ENCODE measurements at regions not wholly inside any gene's neighbourhood (a gene's known extent, or its start where the extent isn't known, plus 50 kb on each side); places are given as distances from the start of the nearest gene placed in this dataset.

DNA sequence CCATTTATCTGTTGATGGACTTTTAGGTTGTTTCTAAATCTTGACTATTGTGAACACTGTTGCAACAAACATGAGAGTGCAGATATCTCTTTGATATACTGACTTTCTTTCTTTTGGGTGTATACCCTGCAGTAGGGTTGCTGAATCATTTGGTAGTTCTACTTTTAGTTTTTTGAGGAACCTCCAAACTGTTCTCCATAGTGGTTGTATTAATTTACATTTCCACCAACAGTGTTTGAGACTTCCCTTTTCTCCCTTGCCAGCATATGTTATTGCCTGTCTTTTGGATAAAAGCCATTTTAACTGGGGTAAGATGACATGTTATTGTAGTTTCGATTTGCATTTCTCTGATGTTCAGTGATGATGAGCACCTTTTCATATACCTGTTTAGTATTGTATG lies 330.0 kb downstream of the DDX10 start:
- DNase-seq (ENCODE audit: low read depth) = no peak

DNA sequence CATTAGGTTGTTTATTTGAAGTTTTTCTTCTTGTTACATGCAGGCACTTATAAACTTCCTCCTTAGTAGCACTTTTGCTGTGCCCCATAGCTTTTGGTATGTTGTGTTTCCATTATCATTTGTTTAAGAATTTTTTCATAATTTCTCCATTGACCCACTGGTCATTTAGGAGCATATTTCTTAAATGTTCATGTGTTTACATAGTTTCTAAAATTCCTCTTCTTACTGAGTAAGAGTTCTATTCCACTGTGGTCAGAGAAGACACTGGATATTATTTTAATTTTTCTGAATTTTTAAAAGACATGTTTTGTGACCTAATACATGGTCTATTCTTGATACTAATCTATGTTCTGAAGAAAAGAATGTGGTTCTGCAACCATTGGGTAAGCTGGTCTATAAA lies 333.0 kb downstream of the DDX10 start:
- no peak for DNase-seq (ENCODE audit: low read depth)

DNA sequence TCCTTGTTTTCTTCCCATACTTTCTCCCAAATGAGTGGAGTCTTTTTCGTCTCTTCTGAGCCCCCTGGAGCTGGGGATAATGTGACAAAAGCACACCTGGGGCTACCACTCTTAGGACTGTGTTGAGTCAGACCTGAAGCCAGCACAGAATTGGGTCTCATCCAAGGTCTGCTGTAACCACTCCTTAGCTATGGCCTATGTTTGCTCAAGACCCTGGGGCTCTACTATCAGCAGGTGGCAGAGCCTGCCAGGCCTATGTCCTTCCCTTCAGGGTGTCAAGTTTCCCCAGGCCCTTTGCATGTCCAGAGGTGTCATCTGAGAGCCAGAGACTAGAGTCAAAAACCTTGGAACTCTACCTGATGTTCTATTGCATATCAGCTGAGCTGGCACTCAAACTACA lies 335.7 kb downstream of the DDX10 start:
- DNase-seq (ENCODE audit: low read depth) = no peak

DNA sequence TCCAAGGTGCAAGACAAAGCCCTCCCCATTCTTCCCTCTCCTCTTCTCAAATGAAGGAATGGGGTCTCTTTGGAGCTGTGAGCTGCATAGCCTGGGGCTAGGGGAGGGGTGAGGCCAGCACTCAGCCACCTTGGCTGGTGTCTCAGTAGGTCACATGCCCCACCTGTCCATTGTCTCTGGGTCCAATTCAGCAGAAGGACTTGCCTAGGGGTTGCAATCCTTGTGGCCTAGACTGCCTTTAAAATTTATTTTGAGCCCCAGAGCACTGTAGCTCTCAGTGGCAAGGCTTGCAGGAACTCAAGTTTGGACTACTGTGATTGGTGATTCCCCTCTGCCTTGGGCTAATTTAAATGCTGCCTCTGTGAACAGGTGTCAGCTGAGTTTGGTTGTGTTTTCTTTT lies 336.7 kb downstream of the DDX10 start:
- DNase-seq (ENCODE audit: low read depth) = no peak

DNA sequence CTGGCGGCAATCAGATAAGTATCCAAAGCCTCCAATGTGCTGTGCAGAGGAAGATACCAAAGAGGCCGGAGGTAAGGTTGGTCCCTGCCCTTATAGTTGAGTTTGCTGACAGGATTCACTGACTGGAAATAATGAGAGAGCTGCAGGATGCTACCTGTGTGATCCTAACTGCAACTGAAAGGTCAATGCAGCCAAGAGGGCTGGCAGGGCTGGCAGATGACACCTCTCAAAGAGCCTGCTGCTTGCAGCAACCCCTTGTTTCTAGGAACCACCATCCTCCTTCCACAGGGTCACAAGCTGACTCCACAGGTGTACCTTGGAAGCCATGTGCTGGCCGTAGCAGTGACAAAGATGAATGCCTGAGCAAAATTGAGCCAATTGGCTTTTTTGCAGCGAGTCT lies 348.1 kb downstream of the DDX10 start:
- DNase-seq (ENCODE audit: low read depth) = no peak

DNA sequence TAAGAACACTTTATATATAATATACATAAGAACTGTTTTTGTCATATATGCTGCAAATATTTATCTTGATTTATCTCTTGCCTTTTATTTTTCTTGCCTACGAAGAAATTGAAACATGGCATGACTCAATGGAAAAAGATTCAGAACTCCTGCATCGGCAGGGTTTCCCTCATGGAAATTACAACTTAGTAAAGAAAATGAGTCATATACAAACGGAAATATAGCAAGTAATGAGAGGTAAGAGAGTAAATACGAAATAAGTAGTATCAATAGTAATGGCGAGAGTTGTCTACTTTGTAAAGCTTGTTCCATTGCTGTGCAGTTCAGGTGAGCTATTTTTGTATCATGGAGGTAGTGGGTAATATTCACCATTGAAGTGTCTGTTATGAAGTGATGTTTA lies 350.4 kb downstream of the DDX10 start:
- no peak for DNase-seq (ENCODE audit: low read depth)

DNA sequence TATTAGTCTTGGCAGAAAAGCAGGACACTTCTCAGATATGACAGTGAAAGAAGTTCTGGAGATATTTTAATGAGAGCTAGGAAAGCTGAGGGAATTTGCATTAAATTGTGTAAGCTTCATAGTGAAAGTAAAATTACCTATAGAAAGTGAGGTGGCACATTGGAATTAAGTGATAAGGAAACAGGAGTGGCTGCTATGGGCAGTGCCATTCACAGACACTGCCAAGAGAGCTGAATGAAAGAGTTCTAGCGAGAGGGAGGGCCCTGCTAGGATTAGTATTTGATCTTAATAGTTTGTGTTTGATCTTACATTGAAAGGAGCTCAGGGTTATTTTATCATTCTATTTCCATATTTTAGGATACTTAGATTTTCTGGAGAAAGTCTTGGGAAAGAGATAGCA lies 351.9 kb downstream of the DDX10 start:
- DNase-seq (ENCODE audit: low read depth) = no peak

DNA sequence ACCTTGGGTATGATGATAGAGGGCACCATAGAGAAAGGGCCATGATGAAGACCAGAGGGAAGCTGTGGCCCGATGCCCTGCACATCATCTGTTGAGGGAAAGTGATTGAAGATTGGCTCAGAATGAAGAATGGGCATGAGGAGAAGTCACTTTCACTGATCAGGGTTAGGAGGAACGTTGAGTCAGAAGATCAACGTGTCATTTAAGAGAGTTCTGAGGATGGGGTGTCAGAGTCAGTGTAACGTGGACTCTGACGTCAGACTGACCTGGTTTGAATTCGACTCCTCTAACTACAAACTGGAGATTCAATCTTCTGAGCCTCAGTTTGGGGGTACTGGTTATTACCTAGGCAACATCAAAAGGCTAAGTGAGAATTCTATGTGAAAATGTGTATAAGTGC lies 352.6 kb downstream of the DDX10 start:
- no peak for DNase-seq (ENCODE audit: low read depth)

DNA sequence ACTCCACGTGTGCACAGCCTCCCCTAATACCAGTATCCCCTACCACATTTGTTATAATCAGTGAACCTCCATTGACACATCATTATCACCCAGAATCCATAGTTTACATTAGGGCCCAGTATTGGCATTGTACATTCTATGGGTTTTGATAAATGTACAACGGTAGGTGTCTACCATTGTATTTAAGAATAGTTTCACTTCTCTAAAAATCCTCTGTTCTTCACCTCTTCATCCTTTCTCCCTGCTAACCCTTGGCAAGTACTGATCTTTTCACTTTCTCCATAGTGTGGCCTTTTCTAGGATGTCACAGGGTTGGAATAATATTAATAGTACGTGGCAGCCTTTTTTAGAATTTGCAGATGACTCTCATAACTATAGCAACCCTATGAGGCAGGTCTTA lies 353.8 kb downstream of the DDX10 start:
- no peak for DNase-seq (ENCODE audit: low read depth)

DNA sequence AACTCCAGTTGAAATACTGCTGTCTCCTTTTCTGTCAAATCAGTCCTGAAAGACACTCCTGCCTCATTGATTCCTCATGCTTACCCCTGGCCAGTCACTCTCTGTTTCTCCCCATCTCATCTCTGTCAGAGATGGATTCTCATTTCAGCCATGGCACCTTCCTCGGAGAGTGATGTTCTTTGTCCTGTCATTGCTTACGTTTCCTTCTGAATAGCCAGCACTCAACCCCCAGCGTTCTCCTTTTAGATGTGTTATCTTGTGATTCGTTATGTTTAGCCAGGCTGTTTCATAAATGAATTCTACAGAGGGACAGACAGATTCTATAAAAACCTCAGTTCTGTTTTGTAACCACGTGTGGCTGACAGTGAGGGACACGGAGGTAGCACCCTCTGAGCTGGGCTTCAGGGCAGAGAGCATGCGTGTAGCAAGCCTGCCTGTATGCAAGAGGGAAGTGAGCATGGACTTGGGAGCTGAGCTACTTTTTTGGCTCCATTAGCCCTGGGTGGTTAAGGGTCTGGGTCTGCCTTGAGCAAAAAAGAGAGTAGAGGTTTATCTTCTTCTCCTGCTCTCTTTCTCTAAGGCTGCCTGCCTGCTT lies 354.6 kb downstream of the DDX10 start:
- DNase-seq (ENCODE audit: low read depth) = no peak

DNA sequence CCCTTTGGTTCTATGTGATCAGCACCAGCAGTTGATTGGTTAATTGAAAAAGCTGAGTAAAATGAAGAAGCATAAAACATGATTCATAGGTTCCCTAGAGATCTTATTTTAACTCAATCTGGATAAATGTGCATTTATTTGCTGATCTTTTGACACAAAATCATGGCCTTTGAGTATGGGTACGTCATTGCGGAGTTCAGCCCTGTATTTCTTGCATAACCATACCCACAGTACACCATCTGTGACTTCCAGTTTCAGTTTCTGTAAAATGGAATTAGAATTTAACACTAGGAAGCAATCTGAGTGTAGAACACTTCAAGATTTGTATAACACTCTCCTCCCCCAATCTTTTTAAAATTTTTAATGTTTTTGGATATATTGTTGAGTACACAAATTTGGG lies 358.2 kb downstream of the DDX10 start:
- no peak for DNase-seq (ENCODE audit: low read depth)

DNA sequence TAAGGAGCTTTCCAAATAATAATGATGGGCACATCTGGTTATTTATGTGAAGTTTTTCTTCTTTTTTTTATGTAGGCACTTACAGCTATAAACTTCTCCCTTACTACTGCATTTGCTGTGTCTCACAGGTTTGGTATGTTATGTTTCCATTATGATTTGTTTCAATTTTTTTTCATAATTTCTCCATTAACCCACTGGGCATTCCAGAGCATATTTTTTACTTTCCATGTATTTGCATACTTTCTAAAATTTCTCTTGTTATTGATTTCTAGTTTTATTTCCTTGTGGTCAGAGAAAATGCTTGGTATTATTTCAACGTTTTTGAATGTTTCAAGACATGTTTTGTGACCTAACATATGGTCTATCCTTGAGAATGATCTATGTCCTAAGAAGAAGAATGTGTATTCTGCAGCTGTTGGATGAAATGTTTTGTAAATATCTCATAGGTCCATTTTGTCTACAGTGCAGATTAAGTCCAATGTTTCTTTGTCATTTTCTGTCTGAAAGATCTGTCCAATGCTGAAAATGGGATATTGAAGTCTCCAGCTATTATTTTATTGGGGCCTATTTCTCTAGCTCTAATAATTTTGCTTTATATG lies 362.1 kb downstream of the DDX10 start:
- no peak for DNase-seq (ENCODE audit: low read depth)

DNA sequence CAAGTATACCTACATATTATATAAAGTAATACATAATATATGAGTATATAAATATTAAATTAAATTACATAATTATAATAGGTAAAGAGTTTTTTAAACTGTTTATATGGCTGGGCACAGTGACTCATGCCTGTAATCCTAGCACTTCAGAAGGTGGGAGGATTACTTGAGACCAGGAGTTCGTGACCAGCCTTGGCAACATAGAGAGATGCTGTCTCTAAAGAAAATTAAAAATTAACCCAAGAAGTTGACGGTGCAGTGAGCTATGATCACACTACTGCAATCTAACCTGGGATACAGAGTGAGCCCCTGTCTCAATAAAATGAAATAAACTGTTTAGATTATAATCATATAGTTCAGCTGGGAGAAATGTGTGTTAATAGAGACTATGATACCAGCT lies 363.0 kb downstream of the DDX10 start:
- peak; percentile 92 for DNase-seq (ENCODE audit: low read depth)

DNA sequence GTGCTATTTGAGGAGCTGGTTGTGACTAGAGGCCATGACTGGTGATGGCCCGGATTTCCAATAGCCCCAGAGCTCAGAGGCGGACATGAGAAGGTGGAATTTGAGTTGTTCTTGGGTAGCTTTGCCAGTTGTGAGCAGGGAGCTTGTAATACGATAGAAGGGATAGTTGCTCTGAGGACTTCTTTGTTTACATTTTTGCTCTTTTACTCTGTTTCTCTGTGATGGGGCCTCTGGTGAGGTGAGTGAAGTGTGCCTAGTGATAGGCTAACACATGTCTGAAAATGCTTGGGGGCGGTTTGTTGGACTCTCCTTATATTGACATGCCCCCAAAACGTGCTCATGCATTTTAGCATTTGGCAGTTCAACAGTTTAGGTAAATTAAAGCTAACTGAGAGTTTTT lies 365.1 kb downstream of the DDX10 start:
- DNase-seq (ENCODE audit: low read depth) = no peak

DNA sequence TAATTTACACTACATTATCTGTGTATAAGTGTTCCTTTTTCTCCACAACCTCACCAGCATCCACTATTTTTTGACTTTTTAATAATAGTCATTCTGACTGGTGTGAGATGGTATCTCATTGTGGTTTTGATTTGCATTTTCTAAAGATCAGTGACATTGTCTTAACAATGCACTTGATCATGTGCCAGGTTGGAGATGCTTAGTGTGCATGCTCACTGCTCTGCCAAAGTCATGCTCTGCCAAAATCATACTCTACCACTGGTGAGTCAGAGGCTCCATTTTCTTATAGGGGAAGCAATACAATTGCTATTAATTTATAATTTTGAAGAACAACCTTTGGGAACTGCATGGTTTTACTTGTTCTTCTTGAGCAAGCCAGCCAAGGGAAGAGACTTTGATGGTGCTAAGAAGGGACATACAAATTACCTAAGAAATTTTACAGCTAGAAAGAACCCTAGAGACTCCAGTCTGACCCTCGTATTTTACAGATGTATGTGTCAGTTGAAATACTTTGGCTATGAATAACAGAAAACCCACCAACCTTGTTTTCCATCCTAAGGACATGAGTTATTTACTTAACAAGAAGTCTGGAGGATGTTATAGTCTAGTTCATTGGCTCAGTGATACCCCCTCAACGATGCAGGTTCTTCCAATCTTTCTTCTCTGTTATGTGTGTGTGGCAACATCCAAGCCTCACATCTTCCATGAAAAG lies 368.9 kb downstream of the DDX10 start:
- DNase-seq (ENCODE audit: low read depth) = peak; percentile 86

DNA sequence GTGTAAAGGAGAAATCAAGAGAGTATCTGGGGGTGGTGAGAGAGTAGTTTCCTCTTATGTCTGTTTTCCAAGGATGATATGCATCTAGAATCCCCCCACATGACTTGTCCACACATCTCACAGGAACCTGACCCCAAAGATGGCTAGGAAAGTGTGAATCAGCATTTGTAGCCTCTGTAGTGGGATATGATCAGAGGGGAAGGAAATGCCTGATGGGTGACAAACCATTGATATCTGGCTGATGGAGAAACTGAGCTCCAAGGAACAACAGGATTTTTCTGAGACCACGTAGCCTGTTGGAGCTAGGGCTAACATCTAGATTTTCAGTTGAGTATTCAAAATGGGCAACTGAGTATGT lies 369.4 kb downstream of the DDX10 start:
- DNase-seq (ENCODE audit: low read depth) = no peak

DNA sequence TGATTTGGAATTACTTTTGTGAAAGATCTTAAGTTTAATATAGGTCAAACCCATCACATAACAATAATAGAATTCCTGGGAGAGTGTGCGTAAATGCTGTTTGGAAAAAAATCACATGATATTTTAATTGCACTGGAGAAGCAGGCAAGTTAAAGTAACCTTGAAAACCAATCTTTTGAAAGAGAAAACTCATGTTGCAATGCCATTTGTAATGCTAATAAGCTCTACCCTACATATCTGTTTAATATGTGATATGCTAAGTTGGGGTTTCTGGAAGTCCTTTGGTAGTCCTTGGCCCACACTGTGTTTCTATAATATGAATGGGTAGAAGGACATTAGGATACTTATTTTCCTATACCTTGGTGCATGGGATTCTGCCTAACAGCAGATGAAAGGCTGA lies 370.4 kb downstream of the DDX10 start:
- peak; percentile 21 for DNase-seq (ENCODE audit: low read depth)

DNA sequence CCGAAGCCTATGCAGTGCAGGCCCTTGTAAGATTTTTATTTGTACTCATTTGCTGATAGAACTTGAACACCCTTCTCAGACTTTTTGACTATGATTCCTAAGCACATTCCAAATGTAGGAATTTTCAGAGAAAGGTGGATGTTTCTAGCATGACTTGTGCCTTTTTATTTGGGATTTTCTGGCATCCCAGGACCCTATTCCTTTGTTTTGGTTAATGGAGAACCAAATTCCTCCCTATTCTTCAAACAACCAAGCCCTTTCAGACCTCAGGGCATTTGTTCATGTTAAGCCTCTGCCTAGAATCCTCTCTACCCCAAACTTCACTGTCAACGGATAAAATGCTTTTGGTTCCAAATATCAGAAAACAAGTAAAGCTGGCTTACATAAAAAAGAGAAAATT lies 371.1 kb downstream of the DDX10 start:
- no peak for DNase-seq (ENCODE audit: low read depth)

DNA sequence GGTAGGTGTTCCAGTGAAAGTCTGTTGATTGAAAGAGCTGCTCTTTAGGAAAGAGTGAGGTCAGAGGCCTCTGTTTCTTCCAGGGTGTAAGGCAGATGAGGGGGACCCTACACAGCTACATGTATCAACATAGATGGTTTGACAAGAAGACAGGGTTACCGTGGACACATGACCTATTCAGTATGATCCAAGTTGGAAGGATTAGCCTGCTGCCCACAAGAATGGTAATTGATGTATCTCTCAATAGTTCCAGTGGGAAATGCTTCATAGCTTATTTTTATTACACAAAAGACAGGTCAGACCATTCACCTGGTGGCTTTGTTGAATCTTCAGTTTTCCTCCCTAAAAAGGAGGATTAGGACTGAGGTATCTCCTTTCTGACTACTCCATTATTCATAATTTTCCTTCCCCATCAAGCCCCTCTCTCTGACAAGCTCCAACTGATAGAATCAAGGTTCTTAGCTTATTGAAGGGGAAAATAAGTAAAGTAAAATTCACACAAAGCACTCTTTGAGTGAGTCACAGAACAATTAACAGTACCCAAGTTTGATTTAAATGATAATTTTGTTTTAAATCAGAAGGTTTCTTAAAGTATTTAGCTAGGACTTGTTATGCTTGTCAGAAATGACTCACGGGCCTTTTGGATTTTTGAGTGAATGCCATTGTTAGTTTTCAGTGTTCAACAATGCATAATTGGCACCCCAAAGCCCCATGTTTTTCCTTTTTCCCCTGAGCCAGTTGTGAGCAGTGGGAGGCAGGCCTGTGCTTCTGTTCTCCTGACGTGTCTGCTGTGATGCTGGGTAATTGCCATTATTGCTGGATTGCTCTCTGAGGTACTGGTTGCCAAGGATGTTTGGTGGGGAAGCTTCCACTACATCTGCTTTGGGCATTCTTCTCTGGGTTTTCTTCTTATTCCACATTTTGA lies 373.2 kb downstream of the DDX10 start:
- DNase-seq (ENCODE audit: low read depth) = peak; percentile 69

DNA sequence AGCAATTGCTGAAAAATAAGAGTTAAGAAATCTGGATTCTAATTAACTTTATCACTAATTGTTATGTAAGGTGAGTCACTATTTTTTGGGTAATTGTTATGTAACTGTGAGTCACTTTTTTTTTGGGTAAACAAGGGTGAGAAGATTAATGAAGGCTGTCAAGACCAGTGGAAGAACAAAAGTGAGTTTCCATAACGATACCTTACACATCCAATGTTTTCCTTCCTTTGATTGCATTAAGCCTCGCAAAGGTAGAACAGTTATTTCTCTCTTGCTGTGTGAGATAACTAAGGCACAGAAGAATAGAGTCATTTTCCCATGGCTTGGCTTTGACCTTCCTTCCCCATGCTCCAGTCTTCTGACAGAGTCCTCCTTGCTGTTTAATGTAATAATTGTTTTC lies 374.7 kb downstream of the DDX10 start:
- peak; percentile 63 for DNase-seq (ENCODE audit: low read depth)

DNA sequence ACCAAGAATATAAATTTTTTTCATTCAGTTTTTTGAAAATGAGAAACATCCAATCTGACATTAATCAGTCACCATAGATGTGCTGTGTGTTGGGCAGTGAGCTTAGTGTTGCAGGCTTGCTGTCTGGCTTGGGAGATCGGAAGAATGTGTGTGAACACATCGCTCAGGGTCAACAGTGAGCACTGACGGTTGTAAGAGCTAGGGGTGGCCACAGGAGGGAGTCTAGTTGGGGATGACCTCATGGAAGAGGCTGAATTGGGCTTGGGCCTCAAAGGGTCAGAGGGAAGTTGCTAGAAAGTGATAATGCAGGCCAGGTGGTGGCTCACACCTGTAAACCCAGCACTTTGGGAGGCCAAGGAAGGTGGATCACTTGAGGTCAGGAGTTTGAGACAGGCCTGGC lies 375.4 kb downstream of the DDX10 start:
- no peak for DNase-seq (ENCODE audit: low read depth)

DNA sequence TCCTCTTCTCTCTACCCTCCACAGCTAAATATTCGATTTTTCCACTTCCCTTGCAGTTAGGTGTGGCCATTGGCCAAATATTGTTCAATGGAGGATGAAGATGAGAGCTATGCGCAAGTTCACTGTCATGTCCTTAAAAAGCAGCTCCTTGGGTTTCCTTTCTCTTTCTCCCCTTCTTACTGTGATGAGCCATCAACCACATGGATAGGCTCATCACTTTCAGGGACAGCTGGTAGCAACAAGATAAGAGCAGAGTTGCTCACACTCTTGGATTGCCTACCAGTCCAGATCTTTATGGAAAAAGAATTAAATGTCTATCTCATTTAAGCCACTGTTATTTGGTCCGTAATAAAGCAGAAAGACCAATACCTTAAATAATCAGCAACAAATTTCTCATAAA lies 377.0 kb downstream of the DDX10 start:
- no peak for DNase-seq (ENCODE audit: low read depth)

DNA sequence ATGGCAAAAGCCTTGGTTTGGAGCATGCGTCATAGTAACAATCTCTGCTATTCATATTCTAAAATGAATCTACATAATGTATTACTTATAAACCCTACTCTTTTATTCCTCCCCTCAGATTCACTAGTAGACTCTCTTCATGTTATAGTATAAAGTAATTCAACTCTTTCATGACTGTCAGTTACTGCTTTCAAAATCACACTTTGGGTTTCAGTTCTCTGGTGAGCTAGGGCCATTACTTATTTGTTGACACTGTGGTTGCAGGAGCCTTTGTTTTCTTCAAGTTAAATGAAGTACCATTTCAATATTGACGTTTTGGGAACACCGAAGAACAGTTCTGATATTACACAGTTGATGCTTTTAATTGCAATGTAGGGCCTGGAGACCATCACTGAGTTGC lies 378.4 kb downstream of the DDX10 start:
- no peak for DNase-seq (ENCODE audit: low read depth)
